NCI-H1092 (cell line): ENCODE measurements at regions not wholly inside any gene's neighbourhood (a gene's known extent, or its start where the extent isn't known, plus 50 kb on each side); places are given as distances from the start of the nearest gene placed in this dataset.

ENCODE experiments used
- DNase-seq: peaks from one replicate; lab custom pipeline; 2025; lab: John Stamatoyannopoulos, UW

DNA sequence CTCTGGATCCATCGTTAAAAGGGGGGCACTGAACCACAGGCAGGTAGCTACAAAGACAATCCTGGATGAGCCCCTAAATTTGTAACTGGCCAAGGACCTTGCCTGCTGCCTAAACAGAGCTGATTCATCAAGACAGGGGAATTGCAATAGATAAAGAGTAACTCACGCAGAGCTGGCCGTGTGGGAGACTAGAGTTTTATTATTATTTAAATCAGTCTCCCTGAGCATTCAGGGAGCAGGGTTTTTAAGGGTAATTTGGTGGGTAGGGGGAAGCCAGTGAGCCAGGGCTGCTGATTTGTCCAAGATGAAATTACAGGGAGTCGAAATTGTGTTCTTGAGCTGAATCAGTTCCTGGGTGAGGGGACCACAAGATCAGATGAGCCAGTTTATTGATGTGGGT lies 885.1 kb upstream of the CADM2 start:
- no peak for DNase-seq

DNA sequence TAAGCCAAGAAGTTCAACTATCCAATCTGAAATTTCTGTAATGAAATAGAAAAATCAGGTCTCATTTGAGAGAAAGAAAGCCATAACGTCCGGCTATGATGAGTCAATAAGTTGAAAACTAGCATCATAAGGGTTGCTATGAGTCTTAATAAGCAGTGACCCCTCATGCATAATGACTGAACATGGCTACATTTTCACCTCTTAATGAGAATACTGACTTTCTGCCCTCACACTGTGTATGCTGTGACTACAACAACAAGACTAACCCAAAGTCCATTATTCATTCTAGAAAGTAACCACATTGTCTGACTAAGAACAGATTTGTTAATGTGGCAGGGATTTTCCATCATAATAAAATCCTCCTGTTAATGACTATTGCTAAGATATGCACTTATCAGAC lies 884.0 kb upstream of the CADM2 start:
- no peak for DNase-seq

DNA sequence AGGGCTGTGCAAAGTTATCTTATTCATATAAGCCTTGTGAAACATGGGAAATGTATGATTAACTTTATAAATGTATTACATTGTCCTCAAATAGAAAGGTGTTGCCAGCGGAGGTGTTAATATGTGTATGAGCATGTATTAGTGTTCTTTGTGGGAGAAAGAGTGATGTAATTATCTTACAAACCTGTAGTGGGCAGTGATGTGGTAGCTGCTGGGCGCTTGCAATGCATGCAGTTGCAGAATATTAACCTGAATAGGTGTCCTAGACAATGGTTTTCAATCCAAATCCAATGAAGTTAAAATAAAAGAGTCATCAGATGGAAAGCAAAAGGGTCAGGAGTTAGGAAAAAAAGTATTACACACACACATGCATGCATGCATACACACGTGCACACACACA lies 881.3 kb upstream of the CADM2 start:
- no peak for DNase-seq

DNA sequence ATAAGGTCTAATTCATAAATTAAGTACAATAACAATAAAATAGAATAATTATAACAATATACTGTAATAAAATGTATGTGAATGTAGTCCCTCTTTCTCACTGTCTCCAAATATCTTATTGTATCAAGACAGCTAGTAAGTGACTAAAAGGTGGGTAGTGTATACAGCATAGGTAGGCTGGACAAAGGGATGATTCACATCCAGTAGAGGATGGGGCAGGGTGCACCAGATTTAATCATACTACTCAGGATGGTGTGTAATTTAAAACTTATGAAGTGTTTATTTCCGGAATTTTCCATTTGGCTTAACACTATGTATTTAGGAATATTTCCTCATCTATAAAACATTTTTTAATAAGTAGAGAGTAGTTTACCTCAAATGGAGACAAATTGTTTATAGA lies 876.1 kb upstream of the CADM2 start:
- DNase-seq = no peak

DNA sequence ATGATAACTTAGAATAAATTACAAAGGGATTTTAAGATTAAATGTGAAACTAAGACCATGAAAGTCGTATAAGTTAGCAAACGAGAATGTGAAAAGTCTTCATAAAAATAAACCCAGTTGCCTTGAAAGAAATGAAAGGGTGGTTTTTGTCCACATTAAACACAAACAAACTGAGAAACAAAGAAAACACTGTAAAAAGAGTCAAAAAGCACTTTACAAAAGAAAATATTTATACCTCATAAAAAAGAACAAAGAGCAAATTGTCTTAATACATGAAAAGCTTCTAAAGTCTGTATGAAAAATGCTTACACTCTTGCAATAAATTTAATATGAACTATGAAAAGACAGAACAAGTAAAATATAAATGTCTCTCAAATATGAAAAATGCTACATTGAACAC lies 865.9 kb upstream of the CADM2 start:
- DNase-seq = no peak

DNA sequence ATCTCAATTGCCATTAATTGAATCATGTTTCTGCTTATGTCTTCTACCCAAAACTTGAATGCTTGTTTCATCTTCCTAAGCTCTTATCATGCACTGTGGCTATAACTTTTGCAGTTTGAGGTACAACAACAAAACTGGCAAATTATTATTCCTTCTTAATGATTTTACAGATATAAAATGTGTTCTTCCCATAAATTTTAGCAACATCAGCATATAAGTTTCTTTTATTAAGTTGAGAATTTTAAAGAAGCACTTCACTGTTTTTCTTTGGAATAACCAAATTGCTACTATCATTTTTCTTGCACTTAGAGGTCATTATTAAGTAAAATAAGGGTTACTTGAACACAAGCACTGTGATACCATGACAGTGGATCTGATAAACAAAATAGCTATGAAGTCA lies 862.6 kb upstream of the CADM2 start:
- DNase-seq = no peak

DNA sequence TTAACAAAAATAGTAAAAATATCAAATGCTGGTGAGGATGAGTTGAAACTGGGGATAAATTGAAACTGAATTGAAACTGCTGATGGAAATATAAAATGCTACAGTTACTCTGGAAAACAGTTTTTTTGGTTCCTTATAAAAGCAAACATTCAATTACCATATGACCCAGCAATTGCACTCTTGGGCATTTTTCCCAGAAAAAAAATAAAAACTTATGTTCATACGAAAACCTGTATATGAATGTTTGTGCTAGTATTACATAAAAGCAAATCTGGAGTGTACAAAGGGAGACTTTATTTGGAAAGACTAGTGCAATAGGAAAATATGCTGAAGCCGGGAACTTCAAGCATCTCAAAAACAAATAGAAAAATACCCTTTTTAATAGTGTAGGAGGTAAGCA lies 857.9 kb upstream of the CADM2 start:
- DNase-seq = no peak

DNA sequence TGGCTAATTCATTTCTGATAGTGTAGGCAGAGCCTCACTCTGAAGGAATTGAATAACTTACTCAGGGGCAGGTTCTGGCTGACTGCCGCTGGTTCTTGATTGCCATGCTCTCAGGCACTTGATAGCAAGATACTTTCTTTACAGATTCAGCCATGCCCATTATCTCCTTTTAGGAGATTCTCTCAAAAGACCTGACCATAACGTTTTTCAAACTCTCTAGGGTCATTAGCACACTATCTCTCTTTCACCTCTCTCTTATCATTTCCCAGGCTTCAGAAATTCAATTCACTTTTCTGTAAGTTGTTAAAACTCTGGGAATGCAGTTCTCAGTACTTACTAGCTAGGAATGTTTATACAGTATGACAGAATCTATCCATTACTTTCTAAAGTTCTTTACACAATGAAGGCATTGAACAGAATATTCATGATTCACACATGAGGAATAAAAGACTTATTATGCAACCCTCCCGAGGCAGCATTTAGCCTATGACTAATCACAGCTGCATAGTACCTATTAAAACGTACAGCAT lies 850.3 kb upstream of the CADM2 start:
- no peak for DNase-seq

DNA sequence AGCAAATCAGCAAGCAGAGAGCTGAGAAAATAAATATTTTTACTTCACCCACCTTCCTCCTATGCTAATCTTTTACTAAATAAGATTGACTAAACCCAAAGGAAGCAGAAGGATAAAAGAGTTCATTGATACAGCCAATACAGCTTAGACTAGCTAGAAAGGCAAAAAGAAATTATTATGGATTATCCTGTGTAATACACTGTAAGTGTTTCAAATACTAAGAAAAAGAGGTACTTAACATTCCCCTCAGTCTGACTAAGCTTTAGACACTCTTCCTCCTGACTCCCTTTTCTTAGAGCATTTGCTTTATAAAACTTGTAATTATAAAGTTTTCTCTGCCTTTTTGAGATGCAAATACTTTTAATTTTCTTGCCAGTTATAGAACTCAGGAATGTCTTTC lies 848.9 kb upstream of the CADM2 start:
- DNase-seq = no peak

DNA sequence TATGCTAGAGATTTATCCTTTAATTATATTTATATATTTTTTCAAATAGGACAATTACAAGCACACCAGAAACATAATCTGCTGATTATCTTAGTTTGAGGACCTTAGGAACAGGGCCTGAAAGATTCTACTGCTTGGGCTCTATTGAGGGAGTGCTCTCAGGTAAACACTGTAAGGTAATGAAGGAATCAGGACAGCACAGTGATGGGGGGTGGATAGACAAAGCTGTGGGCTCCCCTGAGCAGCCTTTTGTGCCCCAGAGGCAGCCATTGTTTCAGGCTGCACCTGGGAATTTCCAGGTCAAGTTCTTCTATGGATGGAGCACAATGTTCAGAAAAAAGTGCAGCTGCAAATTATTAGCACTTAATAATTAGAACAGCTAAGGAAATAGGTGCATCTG lies 848.0 kb upstream of the CADM2 start:
- no peak for DNase-seq

DNA sequence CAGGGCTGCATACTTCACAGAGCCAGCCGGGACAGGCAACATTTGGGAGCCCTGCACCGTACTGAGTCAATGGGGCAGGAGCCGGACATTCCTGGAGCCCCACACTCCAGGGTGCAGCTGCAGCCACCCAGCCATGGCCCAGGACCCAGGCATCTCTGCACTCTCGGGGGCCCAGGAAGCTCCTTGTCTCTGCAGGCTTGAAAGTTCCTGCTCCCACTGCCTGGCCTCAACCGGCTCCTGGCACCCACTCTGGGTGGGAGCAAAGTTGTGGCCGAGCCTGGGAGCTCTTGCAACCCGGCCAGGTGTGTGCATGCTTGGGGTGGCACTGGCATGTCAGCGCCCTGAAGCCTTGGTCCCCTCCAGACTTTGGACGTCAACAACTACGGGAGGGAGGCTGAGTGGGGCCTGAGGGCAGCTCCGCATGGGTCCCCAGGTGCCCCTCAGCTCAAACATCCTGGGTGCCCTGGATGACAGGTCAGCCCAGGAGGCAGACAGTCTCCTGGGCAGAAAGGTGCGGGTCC lies 833.5 kb upstream of the CADM2 start:
- no peak for DNase-seq

DNA sequence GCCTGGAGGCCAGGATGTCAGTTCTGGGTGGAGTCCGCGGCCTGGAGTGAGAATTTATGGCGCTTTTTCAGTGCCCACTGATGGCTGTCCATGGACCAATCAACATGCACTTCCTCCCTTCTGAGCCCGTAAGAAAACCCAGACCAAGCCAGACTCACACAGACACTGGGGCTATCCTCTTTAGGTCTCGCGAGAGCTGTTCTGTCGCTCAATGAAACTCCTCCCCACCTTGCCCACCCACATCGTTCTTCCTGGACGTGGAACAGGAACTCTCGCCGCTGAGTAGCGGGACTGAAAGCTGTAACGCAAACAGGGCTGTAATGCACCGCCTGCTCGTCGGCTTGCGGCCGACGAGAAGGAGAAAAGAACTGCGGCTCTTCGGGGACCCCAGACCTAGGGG lies 833.0 kb upstream of the CADM2 start:
- no peak for DNase-seq

DNA sequence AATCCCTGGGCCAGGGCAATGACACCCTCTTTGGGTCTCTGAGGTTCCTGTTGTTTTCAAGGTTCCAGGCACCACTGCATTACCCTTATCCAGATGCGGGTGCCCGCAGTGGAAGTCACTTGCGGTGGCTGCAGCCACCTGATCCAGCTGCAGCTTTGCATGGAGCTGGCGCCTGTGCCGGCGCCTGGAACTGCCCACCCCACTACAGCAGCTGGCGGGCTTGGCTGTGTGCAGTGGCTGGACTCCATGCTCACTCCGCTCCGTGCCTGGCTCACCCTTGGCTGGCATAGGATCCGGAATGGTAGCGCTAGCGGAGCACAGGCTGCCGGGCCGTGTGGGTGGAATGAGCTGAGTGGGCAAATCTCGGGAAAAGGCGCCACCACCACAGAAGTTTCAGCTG lies 832.6 kb upstream of the CADM2 start:
- DNase-seq = no peak

DNA sequence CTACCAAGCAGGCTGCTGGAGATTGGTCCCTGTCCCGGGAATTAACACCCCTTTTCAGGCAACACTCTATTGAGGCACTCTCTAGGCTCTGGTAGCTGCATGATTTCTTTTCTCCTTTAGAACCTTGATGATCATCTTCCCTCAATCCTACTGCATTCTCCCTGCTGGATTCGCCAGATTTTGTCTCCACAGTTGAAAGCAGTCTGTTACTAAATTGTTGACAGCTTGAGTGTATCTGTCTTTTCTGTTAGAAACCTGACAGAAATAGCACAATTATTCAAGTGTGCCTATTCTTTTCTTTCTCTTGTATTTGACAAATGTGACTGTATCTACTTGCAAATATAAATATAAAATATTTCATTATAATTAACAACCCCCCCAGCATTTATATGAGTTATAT lies 830.8 kb upstream of the CADM2 start:
- DNase-seq = no peak

DNA sequence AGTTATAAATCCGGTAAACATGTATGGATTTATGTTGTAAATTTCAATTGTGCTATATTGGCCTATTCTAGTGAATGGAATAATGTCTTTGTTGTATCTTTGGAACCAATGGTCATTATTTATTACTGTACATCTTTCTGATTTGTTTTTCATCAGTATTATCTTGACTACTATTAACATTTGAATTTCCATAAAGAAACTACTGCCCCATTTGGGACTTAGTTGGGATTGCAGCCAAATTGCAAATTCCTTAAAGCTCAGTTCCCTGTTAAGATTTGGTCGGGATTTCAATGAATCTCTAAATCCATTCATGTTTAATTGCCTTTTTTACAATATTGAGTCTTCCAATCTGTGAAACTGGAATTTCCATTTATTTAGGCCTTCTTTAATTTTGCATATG lies 822.4 kb upstream of the CADM2 start:
- DNase-seq = no peak

DNA sequence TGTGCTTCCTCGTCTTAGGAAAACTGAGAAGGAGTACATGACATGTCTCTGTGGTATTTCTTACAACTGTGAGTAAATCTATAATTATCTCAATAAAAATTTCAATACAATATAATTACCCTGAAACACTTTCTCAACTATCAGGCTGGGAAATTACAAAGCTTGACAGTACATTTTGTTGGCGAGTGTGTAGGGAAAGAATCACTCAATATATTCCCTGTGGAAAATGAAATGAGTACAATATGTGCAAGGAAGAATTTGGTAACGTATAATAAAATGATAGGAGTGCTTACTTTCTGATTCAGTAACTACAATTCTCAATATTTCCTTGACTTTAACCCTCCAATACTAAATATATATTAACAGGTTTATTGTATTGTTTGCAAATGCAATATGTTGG lies 818.2 kb upstream of the CADM2 start:
- no peak for DNase-seq

DNA sequence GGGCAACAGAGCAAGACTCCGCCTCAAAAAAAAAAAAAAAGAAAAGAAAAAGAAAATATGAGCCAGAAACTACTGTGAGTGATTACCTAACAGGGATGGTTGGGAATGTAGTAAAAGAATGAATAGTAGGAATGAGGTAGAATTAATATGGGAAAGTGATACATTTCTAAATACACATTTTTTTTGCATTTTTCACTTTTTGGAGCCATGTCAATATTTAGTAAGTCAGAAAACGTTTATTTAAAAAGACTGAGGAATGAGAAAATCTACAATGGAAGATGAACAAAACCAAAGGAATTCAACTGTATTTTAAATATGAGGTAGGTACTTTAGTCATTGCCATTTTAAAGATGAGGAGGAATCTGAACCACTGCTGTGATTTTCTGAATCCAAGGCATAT lies 817.2 kb upstream of the CADM2 start:
- no peak for DNase-seq

DNA sequence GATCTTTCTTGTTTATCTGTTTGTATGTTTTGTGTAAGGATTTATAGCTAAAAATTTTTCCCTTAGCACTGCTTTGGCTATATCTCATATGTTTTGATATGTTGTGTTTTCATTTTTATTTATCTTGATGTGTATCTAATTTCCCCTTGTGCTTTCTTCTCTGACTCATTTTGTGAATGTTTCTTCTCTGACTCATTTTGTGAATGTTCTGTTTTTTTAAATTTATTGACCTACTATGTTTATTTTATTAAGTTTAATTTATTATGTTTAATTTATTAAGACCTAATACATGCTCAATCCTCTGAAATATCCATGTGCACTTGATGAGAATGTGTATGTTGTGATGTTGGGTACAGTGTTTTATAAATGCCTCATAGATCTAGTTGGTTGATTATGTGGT lies 793.5 kb upstream of the CADM2 start:
- DNase-seq = no peak

DNA sequence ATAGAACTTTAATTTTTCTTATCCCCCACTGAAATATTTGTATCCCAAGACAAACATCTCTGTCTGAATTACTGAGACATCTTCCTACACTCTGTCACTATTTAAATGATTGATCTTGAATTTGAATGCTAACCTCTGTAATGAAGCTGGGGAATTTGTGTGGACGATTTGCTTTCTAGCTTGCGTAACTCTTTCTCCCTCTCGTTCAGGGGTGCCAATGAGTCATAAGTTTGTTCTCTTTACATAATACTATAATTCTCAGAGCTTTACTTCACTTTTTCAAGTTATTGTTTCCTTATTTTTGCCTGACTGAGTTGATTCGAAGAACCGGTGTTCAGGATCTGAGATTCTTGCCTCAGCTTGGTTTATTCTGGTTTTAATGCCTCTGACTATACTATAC lies 783.3 kb upstream of the CADM2 start:
- no peak for DNase-seq

DNA sequence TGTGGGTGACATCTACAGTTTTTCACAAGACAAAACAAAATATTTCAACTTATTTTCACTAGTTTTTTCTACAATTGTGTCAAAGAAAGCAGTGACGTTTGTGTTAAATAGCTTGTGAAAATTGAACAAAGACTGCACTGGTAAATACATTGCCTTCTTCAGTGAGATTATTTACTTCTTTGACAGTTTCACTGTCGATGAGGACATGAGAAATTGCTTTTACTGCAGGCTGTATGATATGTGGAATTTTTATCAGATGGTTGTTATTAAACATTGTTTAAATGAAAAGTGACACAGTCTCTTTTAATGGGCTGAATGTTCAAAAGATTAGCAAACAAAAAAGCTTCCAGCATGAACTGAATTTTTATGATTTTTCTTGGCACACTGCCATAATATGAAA lies 773.9 kb upstream of the CADM2 start:
- DNase-seq = no peak

DNA sequence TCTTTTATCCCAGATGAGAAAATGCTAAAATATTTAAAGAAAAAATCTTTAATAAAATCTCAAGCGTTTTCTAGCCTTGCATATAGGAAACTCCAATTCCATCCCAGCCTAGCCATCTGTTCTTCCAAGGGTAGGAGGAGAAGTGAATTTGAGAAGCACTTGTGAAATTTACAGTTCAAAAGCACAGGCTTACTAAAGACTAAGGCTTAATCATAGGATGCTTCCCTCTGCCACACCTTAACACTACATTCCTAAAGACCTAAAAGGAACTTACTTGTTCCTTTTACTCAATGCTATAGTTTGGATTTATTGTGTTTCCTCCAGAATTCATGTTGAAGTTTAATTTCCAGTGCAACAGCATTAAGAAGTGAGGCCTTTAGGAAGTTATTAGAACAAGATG lies 764.8 kb upstream of the CADM2 start:
- no peak for DNase-seq

DNA sequence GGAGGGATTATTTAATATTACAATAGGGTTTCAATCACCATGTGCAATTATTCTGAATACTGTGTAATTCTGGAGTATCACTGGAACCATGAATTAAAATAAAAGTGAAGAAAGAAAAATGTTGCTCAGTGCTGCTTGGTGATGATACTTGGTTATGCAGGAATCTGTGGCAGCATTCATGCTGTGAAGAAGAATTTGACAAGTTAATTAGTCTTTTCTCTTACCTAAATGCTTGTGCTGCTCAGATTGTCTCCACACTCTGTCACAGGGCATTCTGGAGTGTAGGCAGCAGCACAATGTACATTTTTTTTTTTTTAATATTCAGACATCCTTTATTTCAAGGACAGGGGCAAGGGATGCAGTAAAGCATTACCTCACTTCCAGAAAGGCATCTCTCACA lies 749.3 kb upstream of the CADM2 start:
- DNase-seq = no peak

DNA sequence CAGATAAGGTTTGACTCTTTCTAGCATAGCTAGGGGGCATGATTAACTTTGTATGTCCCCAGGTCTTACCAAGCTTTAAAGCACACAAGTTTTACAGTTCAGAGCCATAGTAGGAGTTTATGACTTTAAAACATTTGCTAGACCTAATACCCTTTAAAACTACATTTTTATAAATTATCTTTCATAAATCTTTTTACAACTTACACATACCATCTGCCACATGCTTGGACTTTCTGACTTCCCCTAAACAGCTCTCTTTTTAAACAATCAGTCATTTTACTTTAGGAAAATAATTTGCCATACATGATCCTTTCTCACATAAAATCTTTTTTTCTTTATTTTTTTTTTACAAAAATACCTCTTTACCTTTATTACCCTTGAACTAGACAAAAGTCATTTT lies 735.3 kb upstream of the CADM2 start:
- no peak for DNase-seq

DNA sequence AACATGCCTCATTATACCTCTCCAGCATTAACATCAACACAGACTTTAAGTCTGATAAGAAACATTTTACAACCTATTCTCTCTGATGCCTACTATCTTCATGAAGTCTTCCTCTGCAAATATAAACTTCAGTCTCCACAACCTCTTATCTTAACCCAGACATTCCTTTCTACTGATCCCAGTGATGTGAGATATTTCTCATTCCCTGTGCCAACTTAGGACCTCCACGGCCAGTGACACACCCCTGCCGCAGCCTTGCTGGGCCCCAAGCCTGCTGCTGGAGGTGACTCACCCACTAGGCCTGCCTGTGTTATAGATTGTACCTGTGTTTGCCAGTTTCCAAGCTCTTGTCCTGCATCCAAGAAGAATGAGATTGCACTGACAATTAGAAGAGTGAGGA lies 734.5 kb upstream of the CADM2 start:
- DNase-seq = no peak

DNA sequence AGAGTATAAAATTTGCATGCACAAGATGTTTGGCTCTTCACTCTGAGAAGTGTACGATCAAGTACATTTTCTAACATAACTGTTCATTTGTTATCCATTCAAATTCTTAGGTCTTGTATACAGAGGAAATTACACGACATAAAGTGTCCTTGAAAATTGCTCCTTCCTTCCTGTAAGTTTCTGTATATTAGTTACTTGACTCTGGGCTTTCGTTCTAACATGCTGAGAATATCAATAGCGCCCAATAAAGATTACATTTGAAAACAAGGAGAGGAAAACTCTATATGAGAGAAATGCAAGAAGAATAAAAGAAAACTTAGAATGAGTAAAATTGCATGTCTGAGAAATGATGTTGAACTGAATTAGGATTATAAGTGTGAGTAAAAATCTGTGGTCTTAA lies 722.5 kb upstream of the CADM2 start:
- DNase-seq = no peak
